Vagina (tissue), 2 donors: ENCODE measurements at regions not wholly inside any gene's neighbourhood (a gene's known extent, or its start where the extent isn't known, plus 50 kb on each side); places are given as distances from the start of the nearest gene placed in this dataset.
A peak's percentile ranks its signal among the peaks of the same experiment; 100 is the strongest.

Experiments used
- DNase-seq, 2 donors: peaks; one replicate each; pipeline ENCODE4 v3.0.0-alpha.2; 2017; ENCODE audit errors: extremely low spot score in 2 of 2
- H3K27ac ChIP-seq: fragments of 200-600 bp; sonication (generic); one replicate; pipeline ENCODE4 v1.5.1; 2019
- H3K27me3 ChIP-seq: fragments of 200-600 bp; sonication (generic); one replicate; pipeline ENCODE4 v1.5.1; 2019
- H3K36me3 ChIP-seq, 2 donors: fragments of 200-600 bp; sonication (generic); one replicate each; pipeline ENCODE4 v1.5.1; 2017 to 2019
- H3K4me1 ChIP-seq: fragments of 200-600 bp; sonication (generic); one replicate; pipeline ENCODE4 v1.5.1; 2019
- H3K4me3 ChIP-seq, 2 donors: fragments of 200-600 bp; sonication (generic); 1 replicate in 1 of 2; 2 replicates in 1 of 2; pipeline ENCODE4 v1.5.1; 2016 to 2019
- H3K9me3 ChIP-seq: fragments of 200-600 bp; sonication (generic); one replicate; pipeline ENCODE4 v1.5.1; 2019
- POLR2A ChIP-seq, 2 donors: fragments of 450-650 bp; IDR thresholded peaks; one replicate each; pipeline ENCODE4 v1.6.1; 2017; ENCODE audit warnings: antibody characterized with exemption in 2 of 2, mild to moderate bottlenecking in 2 of 2, moderate library complexity in 2 of 2
- POLR2AphosphoS5 ChIP-seq, 2 donors: sonication (generic); formaldehyde crosslinking; IDR thresholded peaks; one replicate each; pipeline ENCODE4 v1.9.0; 2017; ENCODE audit warnings: antibody characterized with exemption in 2 of 2, mild to moderate bottlenecking in 2 of 2, low read depth in 1 of 2; ENCODE audit not compliant: insufficient read depth in 1 of 2
- intact Hi-C: fragments of 100-400 bp; cut with DNase I; formaldehyde crosslinking; loops from one replicate; pipeline ENCODE4 v1.15.1; 2023
- TF ChIP-seq, protein P1 (sequence below), 3 experiments: fragments of 450-650 bp in 2 of 3; fragments of 200-600 bp in 1 of 3; sonication (generic) in 1 of 3; IDR thresholded peaks; one replicate each; pipeline ENCODE4 v1.5.1; 2017 to 2019; ENCODE audit warnings: antibody characterized with exemption in 3 of 3, mild to moderate bottlenecking in 2 of 3, moderate library complexity in 2 of 3

DNA sequence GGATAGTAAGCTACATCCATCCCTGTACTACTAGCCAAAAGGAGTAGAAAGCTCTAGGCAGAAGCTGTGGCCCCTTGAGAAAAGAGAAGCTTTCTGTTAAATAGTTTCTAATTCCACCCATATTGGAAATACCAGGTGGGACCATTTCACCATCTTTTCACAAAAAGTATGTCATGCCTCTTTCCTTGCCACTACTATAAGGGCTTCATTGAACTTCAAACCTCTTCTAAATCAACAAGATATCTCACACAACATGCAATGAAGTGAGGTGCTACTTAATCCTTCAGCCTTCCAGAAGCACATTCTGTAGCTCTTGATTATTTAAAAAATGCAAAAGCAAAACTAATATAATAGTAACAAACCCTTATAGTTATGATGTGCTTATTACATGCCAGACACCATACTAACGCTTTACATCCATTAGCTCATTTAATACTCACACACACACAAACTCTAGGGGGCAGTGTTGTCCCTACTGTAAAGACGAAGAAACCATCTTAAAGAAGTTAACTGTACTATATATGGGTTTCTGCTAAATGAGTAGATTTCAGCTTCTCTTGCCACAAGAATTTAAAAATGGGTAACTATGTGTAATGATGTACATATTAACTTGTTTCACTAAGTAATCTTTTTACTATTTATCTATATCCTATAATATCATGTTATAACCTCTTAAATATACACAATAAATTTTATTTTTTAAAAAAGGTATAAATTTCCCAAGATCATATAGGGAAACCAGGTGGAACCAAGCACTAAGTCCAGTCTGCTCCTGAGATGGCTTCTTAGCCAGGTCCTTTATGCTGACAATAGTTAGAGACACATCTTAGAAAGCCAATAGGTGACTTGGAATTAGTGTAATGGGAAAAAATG is 124.4 kb downstream of the RPS29 start:
- DNase-seq, result no peak
- intact Hi-C loops, result no loop called here
- TF ChIP-seq POLR2AphosphoS5 (IDR thresholded peaks at IDR 0.05; ENCODE audit: insufficient read depth in 1 of 2, low read depth in 1 of 2), result no peak
- TF ChIP-seq, protein P1, sequence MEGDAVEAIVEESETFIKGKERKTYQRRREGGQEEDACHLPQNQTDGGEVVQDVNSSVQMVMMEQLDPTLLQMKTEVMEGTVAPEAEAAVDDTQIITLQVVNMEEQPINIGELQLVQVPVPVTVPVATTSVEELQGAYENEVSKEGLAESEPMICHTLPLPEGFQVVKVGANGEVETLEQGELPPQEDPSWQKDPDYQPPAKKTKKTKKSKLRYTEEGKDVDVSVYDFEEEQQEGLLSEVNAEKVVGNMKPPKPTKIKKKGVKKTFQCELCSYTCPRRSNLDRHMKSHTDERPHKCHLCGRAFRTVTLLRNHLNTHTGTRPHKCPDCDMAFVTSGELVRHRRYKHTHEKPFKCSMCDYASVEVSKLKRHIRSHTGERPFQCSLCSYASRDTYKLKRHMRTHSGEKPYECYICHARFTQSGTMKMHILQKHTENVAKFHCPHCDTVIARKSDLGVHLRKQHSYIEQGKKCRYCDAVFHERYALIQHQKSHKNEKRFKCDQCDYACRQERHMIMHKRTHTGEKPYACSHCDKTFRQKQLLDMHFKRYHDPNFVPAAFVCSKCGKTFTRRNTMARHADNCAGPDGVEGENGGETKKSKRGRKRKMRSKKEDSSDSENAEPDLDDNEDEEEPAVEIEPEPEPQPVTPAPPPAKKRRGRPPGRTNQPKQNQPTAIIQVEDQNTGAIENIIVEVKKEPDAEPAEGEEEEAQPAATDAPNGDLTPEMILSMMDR (IDR thresholded peaks at IDR 0.05), result peak in 2 of 3 experiments; percentile 4 to 25
- H3K4me3 ChIP-seq, result no peak overlapping the region
- H3K9me3 ChIP-seq, result no peaks in the 10 kb centered on the region
- no peaks in the 10 kb centered on the region for H3K4me1 ChIP-seq
- H3K27me3 ChIP-seq, result no peaks in the 10 kb centered on the region
- no peak overlapping the region for H3K27ac ChIP-seq
- H3K36me3 ChIP-seq, result no peaks in the 10 kb centered on the region

DNA sequence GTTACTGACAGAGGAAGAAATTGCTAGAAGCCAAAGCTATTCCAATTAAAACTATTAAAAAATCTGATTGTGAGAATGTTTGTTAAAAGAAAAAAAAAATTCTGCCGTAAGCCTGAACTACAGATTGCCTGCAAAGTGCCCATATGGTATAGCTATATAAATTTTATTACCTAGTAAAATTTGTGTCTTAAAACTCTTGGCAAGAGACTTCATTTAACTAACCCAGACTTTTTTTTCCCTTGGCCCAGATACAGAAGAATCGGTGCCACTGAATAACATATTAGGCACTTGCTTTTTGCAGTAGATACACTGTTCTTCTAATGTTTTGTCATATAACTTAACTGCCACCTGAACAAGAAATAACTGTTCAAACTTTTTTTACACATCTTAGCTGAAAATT is 125.5 kb downstream of the RPS29 start:
- intact Hi-C loops, result no loop called here
- H3K36me3 ChIP-seq, result no peaks in the 10 kb centered on the region
- no peak overlapping the region for H3K27ac ChIP-seq
- H3K4me3 ChIP-seq, result no peak overlapping the region
- no peak for DNase-seq
- H3K27me3 ChIP-seq, result no peaks in the 10 kb centered on the region
- no peaks in the 10 kb centered on the region for H3K9me3 ChIP-seq
- TF ChIP-seq, protein P1 (IDR thresholded peaks at IDR 0.05), result no peak
- TF ChIP-seq POLR2AphosphoS5 (IDR thresholded peaks at IDR 0.05; ENCODE audit: insufficient read depth in 1 of 2, low read depth in 1 of 2), result no peak
- TF ChIP-seq POLR2A (IDR thresholded peaks at IDR 0.05), result no peak
- H3K4me1 ChIP-seq, result no peaks in the 10 kb centered on the region

DNA sequence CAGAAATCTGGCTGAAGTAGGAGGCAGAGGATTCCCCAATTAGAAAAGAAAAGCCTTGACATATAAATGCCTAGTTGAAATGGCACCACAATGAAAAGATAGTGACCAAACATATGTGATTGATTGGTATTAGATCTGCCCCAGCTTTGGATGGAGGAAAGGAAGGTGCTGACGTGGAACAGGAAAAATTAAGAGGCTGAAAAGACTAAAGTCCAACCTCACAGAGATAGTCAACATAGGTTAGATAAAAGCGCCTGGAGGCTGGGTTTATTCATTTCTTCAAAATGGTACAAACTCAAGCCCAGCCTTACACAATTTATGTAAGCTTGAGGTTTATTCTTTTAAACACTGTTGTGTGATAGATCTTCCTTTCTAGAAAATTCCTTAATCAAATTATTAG is 129.6 kb downstream of the RPS29 start:
- no peaks in the 10 kb centered on the region for H3K27me3 ChIP-seq
- no peaks in the 10 kb centered on the region for H3K9me3 ChIP-seq
- no peak overlapping the region for H3K27ac ChIP-seq
- DNase-seq, result no peak
- H3K4me1 ChIP-seq, result no peaks in the 10 kb centered on the region
- intact Hi-C loops, result no loop called here
- no peak for TF ChIP-seq POLR2AphosphoS5 (IDR thresholded peaks at IDR 0.05; ENCODE audit: insufficient read depth in 1 of 2, low read depth in 1 of 2)
- no peak for TF ChIP-seq POLR2A (IDR thresholded peaks at IDR 0.05)
- TF ChIP-seq, protein P1 (IDR thresholded peaks at IDR 0.05), result no peak
- H3K36me3 ChIP-seq, result no peaks in the 10 kb centered on the region
- H3K4me3 ChIP-seq, result no peak overlapping the region

DNA sequence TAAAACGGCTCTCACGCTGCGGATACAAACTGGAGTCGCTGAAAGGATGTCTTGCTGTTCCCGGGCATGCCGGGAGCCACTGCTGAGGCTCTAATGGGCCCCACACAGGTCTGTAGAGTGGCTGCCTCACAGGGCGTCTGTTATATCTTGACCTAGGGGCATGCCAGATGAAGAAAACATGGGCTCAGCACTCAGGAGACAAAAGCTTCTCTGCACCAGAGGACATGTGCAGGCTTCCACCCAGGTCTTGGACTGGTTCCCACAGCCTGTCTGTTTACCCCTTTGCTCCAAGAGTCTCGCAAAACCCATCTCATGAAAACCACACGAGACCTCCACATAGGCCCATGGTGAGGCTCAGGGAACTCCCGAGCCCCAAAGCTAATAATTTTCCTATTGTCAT is 134.2 kb downstream of the RPS29 start:
- H3K4me1 ChIP-seq, result no peaks in the 10 kb centered on the region
- no peak for DNase-seq
- no peak for TF ChIP-seq POLR2AphosphoS5 (IDR thresholded peaks at IDR 0.05; ENCODE audit: insufficient read depth in 1 of 2, low read depth in 1 of 2)
- TF ChIP-seq POLR2A (IDR thresholded peaks at IDR 0.05), result no peak
- H3K27ac ChIP-seq, result no peak overlapping the region
- intact Hi-C loops, result no loop called here
- no peaks in the 10 kb centered on the region for H3K27me3 ChIP-seq
- H3K4me3 ChIP-seq, result no peak overlapping the region
- H3K9me3 ChIP-seq, result no peaks in the 10 kb centered on the region
- no peaks in the 10 kb centered on the region for H3K36me3 ChIP-seq

DNA sequence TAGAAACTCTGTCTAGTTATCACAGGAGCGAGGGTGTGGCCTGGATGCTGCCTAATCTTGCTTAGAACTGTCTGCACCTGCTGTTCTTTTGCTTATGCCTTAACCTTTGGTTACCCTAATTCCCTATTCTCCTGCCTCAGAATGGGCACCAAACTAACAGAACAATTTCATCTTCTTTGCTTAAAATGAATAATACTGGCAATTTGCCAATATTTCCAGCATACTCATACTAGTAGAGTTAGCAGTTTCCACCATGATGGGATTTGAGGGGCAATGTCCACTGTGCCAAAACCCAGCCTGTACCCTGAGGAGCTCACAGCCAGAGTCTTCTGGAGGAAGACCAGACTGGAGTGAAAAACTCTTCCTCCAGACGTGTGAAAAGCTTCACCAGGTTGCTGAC is 136.4 kb downstream of the RPS29 start:
- Histone ChIP-seq H3K4me1 (no peaks in the 10 kb centered on the region), H3K9me3 (no peaks in the 10 kb centered on the region), H3K4me3 (no peak overlapping the region), H3K36me3 (no peaks in the 10 kb centered on the region), H3K27ac (no peak overlapping the region), H3K27me3 (no peaks in the 10 kb centered on the region)
- TF ChIP-seq POLR2A (IDR thresholded peaks at IDR 0.05) (no peak), POLR2AphosphoS5 (IDR thresholded peaks at IDR 0.05; ENCODE audit: insufficient read depth in 1 of 2, low read depth in 1 of 2) (no peak)
- TF ChIP-seq, protein P1 (IDR thresholded peaks at IDR 0.05), result no peak
- no peak for DNase-seq
- intact Hi-C loops, result no loop called here
